GM13976 (cell line): ENCODE measurements at regions not wholly inside any gene's neighbourhood (a gene's known extent, or its start where the extent isn't known, plus 50 kb on each side); places are given as distances from the start of the nearest gene placed in this dataset.

Experiments used
- DNase-seq: peaks from one replicate; pipeline ENCODE4 v3.0.0; 2012; ENCODE audit warnings: low spot score
- CTCF ChIP-seq: IDR thresholded peaks from 2 replicates; pipeline ENCODE4 v1.5.1; 2012; ENCODE audit warnings: borderline replicate concordance, mild to moderate bottlenecking; ENCODE audit not compliant: insufficient read depth; ENCODE audit errors: extremely low read depth, missing control alignments, control extremely low read depth
- in situ Hi-C: fragments of 300-500 bp; cut with MboI; formaldehyde crosslinking; loops from one replicate; pipeline ENCODE4 v1.12.0; 2022; ENCODE audit warnings: low sequenced_read_pairs, mixed read lengths, inconsistent platforms; ENCODE audit not compliant: unreplicated experiment

- no peak for DNase-seq
- in situ Hi-C loops, result no loop called here
- TF ChIP-seq CTCF, result no peak
Measured at GRCh38 chr12:14187002-14187401, 178.5 kb upstream of the ATF7IP start.

DNA sequence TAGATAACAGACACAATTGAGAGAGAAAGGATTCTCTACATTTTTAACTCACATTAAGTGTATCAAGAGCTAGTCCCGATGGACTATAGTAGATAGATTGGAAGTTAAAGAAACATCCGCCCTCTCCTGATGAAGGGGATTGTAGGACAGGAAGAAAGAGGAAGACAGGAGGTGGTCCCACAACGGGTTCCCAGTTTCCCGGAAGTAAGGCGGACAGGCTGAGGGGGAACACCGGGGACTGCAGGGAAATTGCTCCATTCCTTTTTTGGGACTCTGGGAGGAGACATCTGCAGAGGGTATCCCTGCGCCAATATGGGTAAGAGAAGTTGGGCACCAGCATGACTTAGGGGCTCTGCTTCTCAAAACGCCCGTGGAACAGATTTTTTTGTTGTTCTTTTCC is 177.5 kb upstream of the ATF7IP start:
- in situ Hi-C loops, result no loop called here
- no peak for TF ChIP-seq CTCF
- DNase-seq, result no peak

- TF ChIP-seq CTCF, result no peak
- DNase-seq, result no peak
- in situ Hi-C loops, result no loop called here
Measured at GRCh38 chr12:14188744-14189143, 176.7 kb upstream of the ATF7IP start.

- no peak for DNase-seq
- in situ Hi-C loops, result no loop called here
- TF ChIP-seq CTCF, result no peak
Measured at GRCh38 chr12:14190694-14191093, 174.8 kb upstream of the ATF7IP start.

- TF ChIP-seq CTCF, result no peak
- in situ Hi-C loops, result no loop called here
- no peak for DNase-seq
Measured at GRCh38 chr12:14191612-14192011, 173.9 kb upstream of the ATF7IP start.

DNA sequence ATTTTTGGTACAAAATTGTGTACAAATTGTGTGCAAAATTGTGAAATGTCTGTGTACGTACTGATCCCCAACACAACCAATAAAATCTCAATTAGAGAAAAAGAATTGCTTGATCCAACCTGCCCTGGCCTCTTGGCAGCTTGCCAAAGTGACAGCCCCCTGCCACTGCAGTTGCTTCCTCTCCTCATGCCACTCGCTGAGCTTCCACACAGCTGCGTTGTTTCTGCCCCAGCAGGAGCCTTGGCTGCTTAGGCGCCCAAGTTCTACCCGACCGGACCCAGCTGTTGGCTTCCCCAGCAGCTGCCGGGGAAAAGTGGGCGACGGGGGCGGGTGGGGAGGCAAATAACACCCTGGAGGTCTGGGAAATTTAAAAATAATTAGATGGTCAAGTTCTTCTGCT is 171.8 kb upstream of the ATF7IP start:
- in situ Hi-C loops, result no loop called here
- TF ChIP-seq CTCF, result no peak
- DNase-seq, result no peak

DNA sequence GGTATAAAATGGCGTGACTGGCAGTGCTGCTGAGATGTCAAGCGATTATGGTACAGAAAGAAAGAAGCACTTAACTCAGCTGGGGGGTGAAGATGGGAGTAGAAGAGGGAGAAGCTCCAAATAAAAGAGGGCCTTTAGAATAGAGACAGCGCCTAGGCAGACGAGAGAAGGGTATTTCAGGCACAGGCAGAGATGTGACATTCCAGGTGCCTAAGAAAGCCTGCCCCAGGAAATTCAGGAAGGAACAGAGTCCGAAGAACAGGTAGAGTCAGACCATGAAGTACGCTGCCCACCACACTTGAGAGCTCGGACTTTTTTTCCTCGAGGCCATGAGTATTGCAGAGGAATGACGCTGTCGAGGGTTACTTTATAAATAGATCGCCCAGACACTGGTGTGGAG is 170.9 kb upstream of the ATF7IP start:
- no peak for DNase-seq
- TF ChIP-seq CTCF, result no peak
- in situ Hi-C loops, result no loop called here
